ENCODE measurements at regions not wholly inside any gene's neighbourhood (a gene's known extent, or its start where the extent isn't known, plus 50 kb on each side); places are given as distances from the start of the nearest gene placed in this dataset.

- TF ChIP-seq, protein P1, sequence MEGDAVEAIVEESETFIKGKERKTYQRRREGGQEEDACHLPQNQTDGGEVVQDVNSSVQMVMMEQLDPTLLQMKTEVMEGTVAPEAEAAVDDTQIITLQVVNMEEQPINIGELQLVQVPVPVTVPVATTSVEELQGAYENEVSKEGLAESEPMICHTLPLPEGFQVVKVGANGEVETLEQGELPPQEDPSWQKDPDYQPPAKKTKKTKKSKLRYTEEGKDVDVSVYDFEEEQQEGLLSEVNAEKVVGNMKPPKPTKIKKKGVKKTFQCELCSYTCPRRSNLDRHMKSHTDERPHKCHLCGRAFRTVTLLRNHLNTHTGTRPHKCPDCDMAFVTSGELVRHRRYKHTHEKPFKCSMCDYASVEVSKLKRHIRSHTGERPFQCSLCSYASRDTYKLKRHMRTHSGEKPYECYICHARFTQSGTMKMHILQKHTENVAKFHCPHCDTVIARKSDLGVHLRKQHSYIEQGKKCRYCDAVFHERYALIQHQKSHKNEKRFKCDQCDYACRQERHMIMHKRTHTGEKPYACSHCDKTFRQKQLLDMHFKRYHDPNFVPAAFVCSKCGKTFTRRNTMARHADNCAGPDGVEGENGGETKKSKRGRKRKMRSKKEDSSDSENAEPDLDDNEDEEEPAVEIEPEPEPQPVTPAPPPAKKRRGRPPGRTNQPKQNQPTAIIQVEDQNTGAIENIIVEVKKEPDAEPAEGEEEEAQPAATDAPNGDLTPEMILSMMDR (IDR thresholded peaks at IDR 0.05) = no peak
- no peak for TF ChIP-seq POLR2AphosphoS5 (IDR thresholded peaks at IDR 0.05)
- no peak for TF ChIP-seq POLR2A (IDR thresholded peaks at IDR 0.05)
Measured at GRCh38 chr4:11507920-11508319, 79.2 kb upstream of the HS3ST1 start.
